ENCODE measurements at regions not wholly inside any gene's neighbourhood (a gene's known extent, or its start where the extent isn't known, plus 50 kb on each side); places are given as distances from the start of the nearest gene placed in this dataset.

- DNase-seq (ENCODE audit: low spot score): peak; percentile 51
- intact Hi-C loops (cut with DNase I): no loop called here
Measured at GRCh38 chr5:2269656-2270055, 386.9 kb upstream of the IRX4 start.

DNA sequence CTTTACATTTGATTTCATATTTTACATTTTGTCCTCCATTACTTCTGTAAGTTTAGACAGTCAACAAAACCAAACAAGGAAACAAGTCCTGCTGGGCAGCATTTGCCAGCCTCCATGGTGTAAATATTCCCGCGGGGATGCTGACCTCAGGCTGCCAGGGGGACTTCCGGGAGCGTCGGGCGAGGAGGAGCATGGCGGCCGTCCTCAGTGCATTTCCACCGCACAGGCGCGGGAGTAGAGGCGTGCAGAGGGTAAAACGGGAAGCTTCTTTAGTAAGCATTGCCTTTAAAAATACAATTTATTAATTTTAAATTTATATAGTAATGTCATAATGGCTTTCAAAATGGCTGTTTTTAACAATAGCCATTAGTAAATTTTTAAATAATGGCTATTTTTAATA, 385.3 kb upstream of the IRX4 start:
- DNase-seq (ENCODE audit: low spot score): peak; percentile 50
- intact Hi-C loops (cut with DNase I): no loop called here

GRCh38 chr5:2266641-2267240, 384.0 kb upstream of the IRX4 start:
- DNase-seq (ENCODE audit: low spot score): no peak
- intact Hi-C loops (cut with DNase I): no loop called here

DNA sequence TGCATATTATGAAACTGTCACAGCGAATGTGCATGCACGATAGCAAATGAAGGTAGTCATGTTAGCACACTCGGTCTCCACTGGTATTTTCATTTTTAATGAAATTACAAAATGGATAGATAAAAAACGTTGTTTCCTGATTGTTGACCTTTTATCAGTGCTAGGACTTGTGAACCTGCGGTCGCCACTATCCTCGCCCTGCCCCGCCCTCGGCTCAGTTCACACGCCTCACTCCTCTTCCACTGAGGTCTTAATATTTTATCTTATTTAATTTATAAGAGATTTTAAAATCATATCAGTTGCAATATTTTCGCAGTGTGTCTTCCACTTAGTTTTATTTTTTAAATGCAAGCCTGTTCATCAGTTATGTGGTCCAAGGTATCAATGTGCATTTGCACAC, 382.6 kb upstream of the IRX4 start:
- intact Hi-C loops (cut with DNase I): no loop called here

GRCh38 chr5:2263763-2264162, 381.0 kb upstream of the IRX4 start:
- intact Hi-C loops (cut with DNase I): no loop called here
- no peak for DNase-seq (ENCODE audit: low spot score)

More for the DNA sequence above, 382.6 kb upstream of the IRX4 start:
- DNase-seq (ENCODE audit: low spot score): no peak

DNA sequence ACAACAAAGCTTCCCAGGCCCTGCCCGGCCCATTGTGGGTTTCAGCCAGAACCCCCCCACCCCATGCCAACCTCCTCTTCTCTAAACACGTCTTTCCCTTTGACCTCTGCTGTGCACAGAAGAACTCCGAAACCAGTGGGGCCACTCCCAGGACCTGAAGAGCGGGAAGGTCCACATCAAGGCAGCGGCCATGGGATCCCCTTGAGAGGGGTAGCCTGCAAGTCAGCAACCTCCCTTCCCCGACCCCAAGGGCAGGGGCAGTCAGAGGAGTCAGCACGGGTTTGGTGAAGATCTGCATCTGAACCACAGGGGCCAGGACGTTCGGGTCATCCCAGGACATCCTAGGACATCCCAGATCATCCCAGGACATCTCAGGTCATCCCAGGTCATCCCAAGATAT, 379.9 kb upstream of the IRX4 start:
- intact Hi-C loops (cut with DNase I): no loop called here
- DNase-seq (ENCODE audit: low spot score): no peak

DNA sequence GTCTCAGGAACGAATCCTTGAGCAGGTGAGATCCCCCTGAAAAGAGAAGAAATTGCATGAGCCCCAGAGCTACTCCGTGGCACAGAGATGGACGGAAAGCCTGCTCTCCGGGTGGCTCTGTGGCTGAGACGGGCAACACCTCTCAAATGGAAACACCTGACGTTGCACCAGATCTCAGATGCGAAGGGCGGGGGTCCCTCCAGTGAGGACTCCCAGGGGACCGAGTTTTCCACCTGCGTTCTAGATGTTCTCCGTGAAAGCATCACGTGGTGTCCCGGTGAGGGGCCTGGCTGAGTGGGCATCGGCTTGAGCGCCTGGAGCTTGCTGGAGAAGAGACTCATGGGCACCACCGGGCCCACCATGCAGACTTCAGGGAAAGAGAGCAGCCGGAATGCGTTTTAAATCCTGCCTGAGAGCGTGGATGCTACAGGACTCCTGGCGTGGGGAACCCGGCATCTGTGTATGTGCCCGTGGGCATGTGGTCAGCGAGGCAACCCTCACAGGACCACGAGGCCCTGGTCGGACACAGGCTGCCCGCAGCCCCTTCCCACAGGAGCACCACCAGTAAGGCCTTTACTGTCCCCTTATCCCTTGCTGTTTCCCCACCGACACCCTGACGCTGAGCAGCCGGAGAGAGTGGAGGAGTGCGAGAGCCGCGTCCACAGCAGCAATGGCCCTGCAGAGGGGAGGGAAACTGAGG, 378.4 kb upstream of the IRX4 start:
- DNase-seq (ENCODE audit: low spot score): no peak
- intact Hi-C loops (cut with DNase I): no loop called here

GRCh38 chr5:2260211-2261003, 377.7 kb upstream of the IRX4 start:
- intact Hi-C loops (cut with DNase I): no loop called here
- DNase-seq (ENCODE audit: low spot score): no peak

GRCh38 chr5:2259494-2260107, 376.9 kb upstream of the IRX4 start:
- DNase-seq (ENCODE audit: low spot score): no peak
- intact Hi-C loops (cut with DNase I): no loop called here

- intact Hi-C loops (cut with DNase I): no loop called here
- DNase-seq (ENCODE audit: low spot score): no peak
Measured at GRCh38 chr5:2258861-2259260, 376.1 kb upstream of the IRX4 start.

DNA sequence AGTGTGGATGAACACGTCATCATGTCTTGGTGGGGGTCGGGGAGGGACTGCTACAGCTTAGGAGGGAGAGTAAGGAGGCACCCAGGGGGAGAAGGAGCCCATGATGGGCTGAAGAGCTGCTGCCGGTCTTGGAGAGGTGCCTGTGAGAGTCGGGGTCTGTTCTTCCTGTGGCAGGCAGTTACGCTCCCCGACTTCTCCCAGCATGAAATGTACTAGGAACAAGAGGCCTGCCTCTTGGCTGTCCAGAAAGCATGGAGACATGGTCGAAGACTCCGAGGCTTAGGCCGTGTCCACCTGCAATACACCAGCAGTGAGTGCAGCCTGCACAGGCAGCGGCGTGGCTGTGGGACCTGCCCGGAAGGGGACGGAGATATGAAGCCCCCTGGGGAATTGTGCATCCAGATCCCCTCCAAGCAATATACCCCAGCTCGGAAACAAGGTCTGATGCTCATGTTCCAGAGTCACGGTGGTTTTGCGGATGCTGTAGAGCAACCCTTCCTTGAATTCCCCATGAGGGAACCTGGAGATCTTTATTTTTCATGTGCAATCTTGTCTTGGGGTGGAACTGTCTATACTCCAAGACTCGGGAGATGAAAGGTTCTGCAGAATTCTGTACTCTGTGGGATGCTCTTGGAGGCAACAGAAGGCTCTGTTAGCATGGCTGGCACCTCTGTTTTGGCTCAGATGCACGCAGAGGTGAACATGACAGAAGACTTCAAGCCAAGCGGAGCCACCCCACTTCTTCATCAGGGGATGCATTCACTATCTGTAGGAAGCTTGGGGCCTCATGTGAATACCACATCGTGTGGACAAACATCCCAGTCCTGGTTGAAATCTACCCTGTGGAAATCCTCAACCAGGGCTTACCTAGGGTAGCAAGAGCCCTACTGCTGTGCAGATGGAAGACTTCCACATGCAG, 374.9 kb upstream of the IRX4 start:
- no peak for DNase-seq (ENCODE audit: low spot score)
- intact Hi-C loops (cut with DNase I): no loop called here

DNA sequence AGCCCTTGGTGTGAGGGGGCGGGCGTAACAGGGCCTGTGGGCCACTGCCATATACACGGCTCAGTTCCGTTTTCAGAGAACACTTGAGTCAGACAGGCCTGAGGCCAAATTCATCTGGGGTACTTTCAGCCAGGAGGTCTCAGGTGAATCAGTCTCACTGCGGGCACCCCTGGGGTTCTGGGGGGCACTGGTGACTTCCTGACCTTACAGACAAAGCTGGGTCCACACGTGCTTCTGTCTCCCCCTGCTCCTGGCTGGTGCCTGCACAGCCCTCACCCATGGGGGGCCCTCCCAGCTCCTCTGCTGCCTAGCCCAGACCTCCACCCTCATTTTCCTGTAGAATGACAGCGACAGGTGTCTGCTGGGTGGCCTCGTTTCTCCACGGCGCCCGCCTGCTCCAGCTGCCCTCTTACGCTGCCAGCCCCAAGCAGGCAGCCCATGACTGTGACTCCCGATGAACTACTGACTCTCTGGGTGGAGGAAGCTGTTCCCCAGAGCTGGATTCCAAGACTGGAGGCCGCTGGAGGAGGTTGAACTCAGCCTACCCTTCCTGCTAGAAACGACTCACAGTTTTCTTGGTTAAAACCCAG, 374.1 kb upstream of the IRX4 start:
- intact Hi-C loops (cut with DNase I): no loop called here
- no peak for DNase-seq (ENCODE audit: low spot score)

DNA sequence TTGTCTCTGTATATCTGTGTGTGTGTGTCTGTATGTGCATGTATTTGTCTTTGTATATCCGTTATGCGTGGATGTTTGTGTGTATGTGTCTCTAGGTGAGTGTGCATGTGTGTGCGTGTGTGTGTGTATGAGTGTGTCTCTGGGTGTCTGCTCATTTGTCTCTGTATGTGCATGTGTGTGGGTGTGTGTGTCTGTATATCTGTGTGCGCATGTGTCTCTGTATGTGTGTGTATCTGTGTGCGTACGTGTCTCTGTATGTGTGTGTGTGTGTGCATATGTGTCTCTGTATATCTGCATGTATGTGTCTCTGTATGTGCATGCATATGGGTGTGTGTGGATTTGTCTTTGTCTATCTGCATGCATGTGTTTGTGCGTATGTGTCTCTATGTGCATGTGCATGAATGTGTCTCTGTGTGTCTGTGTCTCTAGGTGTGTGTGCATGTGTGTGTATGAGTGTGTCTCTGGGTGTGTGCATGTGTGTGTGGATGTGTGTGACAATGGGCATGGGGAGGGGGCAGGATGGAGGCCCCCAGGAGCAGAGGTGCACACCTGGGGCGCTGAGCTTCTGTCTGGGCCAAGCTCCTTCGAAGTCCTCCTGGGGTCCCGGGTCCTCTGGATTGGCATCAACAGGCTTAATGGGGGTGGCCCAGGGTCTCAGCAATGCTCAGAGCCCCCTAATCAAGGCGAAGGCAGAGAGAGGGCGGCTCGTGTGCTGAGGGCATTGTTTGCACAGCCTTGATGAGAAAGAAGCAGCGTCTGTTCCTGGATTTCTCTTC, 373.4 kb upstream of the IRX4 start:
- no peak for DNase-seq (ENCODE audit: low spot score)
- intact Hi-C loops (cut with DNase I): no loop called here

GRCh38 chr5:2254880-2255750, 372.4 kb upstream of the IRX4 start:
- DNase-seq (ENCODE audit: low spot score): no peak
- intact Hi-C loops (cut with DNase I): no loop called here

DNA sequence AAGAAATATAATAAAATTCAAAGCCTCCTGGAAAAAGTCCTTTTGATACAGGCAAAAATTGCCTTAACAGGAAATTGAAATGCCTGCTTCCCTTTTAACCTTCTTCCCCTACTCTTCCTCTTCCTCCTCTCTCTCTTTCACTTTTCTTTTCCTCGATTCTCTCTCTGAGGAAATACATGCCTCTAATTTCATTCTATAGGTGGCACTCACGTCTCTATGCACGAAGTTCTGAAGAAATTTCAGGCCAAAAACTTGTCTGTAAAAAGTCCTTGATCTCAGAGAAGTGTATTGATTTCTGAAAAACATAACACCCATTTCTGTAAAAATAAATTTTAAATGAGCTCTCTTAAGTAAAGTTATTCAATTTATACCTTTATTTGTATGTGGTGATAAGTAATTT, 371.7 kb upstream of the IRX4 start:
- intact Hi-C loops (cut with DNase I): no loop called here
- no peak for DNase-seq (ENCODE audit: low spot score)

DNA sequence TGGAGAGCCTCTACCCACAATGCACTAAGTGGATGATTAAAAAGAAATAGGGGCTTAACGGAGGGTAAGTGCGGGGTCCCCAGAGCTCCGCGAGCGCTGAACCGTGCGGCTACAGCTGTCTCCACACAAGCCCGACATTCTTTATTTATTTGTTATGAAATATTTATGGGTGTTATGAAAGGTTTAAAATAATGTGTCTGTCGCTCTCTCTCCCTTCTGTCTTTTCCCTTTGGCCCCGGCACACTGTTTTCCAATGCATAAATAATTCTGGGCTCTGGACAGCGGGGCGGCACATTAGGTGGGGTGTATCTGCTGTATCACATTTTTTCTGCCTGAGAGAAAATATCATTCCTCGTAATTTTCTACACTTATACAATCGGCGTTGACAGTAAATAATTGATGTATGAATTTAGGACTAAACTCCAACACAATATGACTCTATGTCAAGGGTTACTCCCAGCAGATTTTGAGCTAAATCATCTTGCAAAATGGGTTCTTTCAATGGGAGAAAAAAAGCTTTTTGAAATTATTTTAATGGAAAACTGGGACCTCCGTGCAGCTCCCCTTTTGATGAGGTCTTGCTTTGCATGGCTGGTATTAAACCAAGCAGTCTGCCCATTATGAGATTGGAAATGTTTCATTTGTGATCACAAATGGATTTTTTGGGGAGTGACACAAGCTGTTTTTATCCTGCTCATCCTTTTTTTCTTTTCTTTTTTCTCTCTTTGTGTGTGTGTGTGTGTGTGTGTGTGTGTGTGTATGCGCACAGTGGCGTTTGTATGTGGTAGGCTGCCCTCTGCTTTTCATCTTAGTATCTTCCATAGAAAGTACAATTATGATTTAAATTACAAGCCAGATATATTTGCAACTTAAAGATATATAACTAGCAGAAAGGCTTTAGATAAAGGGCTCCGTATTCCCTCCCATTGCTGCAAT, 370.6 kb upstream of the IRX4 start:
- intact Hi-C loops (cut with DNase I): no loop called here
- no peak for DNase-seq (ENCODE audit: low spot score)
